ENCODE measurements at regions not wholly inside any gene's neighbourhood (a gene's known extent, or its start where the extent isn't known, plus 50 kb on each side); places are given as distances from the start of the nearest gene placed in this dataset.

DNA sequence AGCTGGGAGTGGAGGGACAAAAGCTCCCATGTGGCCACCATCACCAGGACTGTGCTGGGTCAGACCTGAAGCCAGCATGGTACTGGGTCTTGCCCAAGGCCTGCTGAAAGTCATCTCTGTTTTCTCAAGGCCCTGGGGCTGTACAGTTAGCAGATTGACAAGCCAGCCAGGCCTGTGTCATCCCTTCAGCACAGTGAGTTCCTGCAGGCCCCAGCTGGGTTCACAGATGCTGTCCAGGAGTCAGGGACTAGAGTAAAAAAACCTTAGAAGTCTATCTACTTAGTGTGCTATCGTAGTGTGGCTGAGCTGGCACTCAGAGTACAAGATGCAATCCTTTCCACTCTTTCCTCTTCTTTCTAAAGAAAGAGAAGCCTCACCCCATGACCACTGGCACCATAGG lies 246.0 kb upstream of the NAALADL2 start:
- TF ChIP-seq, protein P1, sequence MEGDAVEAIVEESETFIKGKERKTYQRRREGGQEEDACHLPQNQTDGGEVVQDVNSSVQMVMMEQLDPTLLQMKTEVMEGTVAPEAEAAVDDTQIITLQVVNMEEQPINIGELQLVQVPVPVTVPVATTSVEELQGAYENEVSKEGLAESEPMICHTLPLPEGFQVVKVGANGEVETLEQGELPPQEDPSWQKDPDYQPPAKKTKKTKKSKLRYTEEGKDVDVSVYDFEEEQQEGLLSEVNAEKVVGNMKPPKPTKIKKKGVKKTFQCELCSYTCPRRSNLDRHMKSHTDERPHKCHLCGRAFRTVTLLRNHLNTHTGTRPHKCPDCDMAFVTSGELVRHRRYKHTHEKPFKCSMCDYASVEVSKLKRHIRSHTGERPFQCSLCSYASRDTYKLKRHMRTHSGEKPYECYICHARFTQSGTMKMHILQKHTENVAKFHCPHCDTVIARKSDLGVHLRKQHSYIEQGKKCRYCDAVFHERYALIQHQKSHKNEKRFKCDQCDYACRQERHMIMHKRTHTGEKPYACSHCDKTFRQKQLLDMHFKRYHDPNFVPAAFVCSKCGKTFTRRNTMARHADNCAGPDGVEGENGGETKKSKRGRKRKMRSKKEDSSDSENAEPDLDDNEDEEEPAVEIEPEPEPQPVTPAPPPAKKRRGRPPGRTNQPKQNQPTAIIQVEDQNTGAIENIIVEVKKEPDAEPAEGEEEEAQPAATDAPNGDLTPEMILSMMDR (conservative IDR thresholded peaks at IDR 0.05): no peak
- TF ChIP-seq ZFX (IDR thresholded peaks at IDR 0.05): no peak
